Neuron (in vitro differentiated cells): ENCODE measurements at regions not wholly inside any gene's neighbourhood (a gene's known extent, or its start where the extent isn't known, plus 50 kb on each side); places are given as distances from the start of the nearest gene placed in this dataset.

Experiments
- H2AFZ ChIP-seq: one replicate; pipeline ENCODE4 v1.6.1; 2013; ENCODE audit warnings: low read depth, mild to moderate bottlenecking, inconsistent platforms, low read length, moderate library complexity
- H3K27me3 ChIP-seq: one replicate; pipeline ENCODE4 v1.6.1; 2013; ENCODE audit warnings: low read length; ENCODE audit not compliant: insufficient read depth
- H3K36me3 ChIP-seq: one replicate; pipeline ENCODE4 v1.6.1; 2013; ENCODE audit warnings: low read length; ENCODE audit not compliant: insufficient read depth
- H3K4me1 ChIP-seq: one replicate; pipeline ENCODE4 v1.6.1; 2013; ENCODE audit warnings: low read length; ENCODE audit not compliant: insufficient read depth
- H3K4me3 ChIP-seq: 2 replicates; pipeline ENCODE4 v1.5.1; 2013; ENCODE audit warnings: mild to moderate bottlenecking, low read length, moderate library complexity
- H3K9me3 ChIP-seq: one replicate; pipeline ENCODE4 v1.6.1; 2013; ENCODE audit warnings: low read length

DNA sequence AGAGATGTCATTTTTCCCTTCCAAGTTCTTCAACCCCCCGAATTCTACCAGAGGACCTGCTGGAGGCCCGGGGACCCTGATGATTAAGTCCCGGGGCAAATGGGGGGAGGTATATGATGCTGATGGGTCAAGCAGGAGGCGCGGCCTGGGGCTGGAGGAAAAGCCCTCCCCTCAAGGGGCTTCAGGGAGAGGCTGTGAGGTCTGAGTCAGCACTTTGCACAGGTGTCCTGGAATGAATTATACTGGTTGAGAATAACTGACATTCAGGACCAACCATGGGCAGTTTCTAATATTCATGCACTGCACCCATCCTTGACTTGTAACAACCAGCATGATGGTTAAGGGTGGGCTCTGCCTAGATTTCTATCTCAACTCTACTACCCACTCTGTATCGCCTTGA is 146.8 kb upstream of the SYT13 start:
- Histone ChIP-seq H3K36me3 (no peaks in the 10 kb centered on the region), H3K9me3 (no peaks in the 10 kb centered on the region), H3K4me1 (no peaks in the 10 kb centered on the region), H3K27me3 (no peaks in the 10 kb centered on the region), H2AFZ (no peak overlapping the region), H3K4me3 (no peak overlapping the region)

DNA sequence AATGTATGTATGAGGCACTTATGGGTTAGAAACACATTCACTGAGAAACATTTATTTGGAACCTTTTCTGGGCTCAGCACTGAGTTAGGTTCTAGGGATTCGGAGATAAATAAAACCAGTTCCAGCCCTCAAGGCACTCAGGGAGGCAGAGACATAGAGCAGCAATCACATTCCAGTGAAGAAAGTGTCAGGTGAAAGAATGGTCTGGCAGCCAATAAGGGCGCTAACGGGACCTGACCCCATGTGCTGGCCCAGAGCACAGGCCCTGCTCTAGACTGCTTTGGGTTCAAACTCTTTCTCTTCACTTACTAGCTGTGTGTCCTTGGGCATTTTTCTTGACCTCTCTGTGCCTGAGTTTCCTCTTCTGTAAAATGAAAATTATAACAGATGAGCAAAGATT is 146.0 kb upstream of the SYT13 start:
- Histone ChIP-seq H2AFZ (no peak overlapping the region), H3K4me3 (no peak overlapping the region), H3K4me1 (no peaks in the 10 kb centered on the region), H3K9me3 (no peaks in the 10 kb centered on the region), H3K27me3 (no peaks in the 10 kb centered on the region), H3K36me3 (no peaks in the 10 kb centered on the region)

DNA sequence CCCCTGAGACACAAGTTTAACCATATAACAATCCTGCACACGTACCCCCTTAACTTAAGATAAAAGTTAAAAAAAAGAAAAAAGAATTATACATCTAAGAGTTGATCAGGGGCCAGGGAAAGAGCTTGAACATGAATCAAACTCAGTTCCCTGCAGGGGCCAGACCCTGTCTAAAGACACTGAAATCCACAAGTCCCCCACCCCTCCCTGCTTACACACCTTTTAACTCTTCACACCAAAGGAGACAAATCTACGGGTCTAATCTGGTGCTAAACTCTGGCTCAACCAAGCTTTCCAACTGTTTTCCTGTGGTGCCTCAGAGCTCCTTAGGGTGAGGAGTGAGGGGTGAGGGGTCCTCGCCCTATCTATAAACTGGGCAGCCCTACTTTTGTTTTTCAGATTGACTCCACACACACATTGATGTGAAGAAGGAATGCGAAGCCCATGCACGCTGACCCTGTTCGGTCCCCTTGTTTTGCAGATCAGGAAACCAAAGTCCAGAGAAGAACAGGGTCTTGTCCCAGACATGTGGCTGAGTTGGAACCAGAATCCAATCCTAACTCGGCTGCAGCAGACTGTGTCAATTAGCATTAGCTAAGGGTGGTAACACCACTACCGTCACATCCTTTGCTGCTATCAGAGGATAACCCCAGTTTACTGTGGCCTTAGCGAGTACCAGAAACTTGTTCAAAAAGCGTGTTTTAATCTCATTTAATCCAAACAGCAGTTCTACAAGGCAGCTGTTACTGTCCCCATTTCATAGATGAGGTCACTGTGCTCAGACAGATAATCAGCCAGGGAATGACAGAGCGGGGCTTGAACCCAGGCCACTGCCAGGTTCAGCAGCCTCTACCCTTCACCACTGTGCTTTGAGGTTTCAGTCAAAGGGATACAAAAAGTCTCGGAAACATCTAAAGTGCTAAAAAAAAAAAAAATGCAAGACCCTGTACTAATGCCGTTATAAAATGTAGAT is 145.2 kb upstream of the SYT13 start:
- no peak overlapping the region for H3K4me3 ChIP-seq
- no peaks in the 10 kb centered on the region for H3K27me3 ChIP-seq
- no peaks in the 10 kb centered on the region for H3K36me3 ChIP-seq
- H2AFZ ChIP-seq, result no peak overlapping the region
- H3K9me3 ChIP-seq, result no peaks in the 10 kb centered on the region
- no peaks in the 10 kb centered on the region for H3K4me1 ChIP-seq

DNA sequence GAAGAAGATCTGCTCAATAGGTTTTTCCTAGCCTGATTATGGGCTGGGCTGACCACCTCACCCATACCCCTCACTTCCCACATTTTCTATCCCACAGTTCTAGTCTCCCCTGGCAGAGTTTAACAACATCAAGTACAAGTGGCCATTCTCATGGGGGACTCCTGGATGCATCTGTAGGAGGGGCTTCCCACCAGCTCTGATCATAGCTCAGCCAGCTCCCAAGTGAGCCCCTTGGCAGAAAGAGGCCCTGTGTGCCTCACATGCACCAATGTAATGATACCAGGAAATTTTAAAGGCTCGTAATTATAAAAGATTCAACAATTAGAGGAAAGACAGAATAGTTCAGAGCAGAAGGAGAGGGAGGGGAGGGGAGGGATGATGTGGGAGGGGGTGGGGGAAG is 144.2 kb upstream of the SYT13 start:
- Histone ChIP-seq H2AFZ (no peak overlapping the region), H3K4me3 (no peak overlapping the region), H3K4me1 (no peaks in the 10 kb centered on the region), H3K36me3 (no peaks in the 10 kb centered on the region), H3K9me3 (no peaks in the 10 kb centered on the region), H3K27me3 (no peaks in the 10 kb centered on the region)

DNA sequence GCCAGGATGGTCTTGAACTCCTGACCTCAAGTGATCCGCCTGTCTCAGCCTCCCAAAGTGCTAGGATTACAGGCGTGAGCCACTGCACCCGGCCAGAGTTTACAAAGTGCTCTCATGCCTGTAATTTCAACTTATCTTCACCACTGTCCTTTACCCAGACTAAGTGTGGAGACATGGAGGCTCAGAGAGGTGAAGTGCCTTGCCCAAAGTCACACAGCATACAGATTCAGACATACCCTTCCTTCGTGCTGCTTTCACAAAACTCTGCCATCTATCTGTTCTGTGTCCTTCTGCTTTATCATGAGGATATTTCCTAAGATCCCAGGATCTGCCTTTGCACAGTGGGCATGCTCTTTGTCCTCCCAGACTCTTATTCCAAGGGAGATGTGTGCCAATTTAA is 143.6 kb upstream of the SYT13 start:
- Histone ChIP-seq H3K36me3 (no peaks in the 10 kb centered on the region), H3K27me3 (no peaks in the 10 kb centered on the region), H3K4me1 (no peaks in the 10 kb centered on the region), H2AFZ (no peak overlapping the region), H3K9me3 (no peaks in the 10 kb centered on the region), H3K4me3 (no peak overlapping the region)

DNA sequence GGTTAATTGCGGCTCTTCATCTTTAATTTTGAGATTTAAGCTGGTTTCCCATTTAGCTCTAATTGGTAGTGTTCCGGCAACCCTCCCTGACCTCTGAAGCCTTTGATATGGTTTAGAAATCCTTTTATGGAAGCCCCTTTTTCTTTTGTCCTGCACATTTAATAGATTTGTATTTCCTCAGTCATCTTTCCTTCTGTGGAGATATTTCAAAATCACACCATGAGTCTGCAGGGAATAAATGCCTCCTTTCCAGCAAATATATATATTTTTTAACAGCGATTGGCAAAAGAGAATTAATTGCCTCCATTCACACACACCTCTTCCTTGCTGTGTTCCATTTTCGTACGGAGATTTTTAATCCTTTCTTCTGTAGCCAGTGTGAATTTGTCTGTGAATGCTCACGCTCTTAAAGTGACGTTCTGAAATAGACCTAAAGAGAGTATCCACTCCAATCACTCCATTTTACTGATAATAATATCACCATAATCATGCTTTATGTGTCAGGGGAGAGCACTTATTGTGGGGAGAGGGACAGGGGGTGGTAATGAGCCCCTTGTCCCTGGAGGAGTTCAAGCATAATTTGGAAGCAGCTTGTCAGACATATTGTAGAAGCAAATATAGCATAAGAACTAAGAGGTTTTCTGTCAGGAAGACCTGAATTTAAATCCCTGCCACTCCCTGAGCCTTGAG is 142.5 kb upstream of the SYT13 start:
- Histone ChIP-seq H3K4me3 (no peak overlapping the region), H3K9me3 (no peaks in the 10 kb centered on the region), H2AFZ (no peak overlapping the region), H3K4me1 (no peaks in the 10 kb centered on the region), H3K27me3 (no peaks in the 10 kb centered on the region), H3K36me3 (no peaks in the 10 kb centered on the region)

DNA sequence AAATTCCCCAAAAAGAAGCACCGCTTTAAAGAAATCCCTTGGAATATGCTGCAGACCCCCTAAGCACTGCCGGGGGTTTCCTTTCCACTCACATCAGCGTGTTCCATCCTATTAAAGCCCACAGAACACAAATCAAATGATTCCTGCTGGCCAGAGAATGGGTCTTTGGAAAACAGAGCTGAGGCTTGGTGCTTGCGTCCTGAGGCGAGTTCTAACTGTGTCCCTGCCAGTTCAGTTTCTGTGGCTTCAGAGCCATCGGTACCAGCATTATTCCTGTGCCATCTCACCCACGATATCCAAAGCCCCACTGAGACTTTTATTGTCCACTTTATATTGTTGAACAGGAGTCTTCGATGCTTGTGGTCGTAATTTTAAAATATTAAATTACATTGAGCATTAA is 142.0 kb upstream of the SYT13 start:
- H3K27me3 ChIP-seq, result no peaks in the 10 kb centered on the region

DNA sequence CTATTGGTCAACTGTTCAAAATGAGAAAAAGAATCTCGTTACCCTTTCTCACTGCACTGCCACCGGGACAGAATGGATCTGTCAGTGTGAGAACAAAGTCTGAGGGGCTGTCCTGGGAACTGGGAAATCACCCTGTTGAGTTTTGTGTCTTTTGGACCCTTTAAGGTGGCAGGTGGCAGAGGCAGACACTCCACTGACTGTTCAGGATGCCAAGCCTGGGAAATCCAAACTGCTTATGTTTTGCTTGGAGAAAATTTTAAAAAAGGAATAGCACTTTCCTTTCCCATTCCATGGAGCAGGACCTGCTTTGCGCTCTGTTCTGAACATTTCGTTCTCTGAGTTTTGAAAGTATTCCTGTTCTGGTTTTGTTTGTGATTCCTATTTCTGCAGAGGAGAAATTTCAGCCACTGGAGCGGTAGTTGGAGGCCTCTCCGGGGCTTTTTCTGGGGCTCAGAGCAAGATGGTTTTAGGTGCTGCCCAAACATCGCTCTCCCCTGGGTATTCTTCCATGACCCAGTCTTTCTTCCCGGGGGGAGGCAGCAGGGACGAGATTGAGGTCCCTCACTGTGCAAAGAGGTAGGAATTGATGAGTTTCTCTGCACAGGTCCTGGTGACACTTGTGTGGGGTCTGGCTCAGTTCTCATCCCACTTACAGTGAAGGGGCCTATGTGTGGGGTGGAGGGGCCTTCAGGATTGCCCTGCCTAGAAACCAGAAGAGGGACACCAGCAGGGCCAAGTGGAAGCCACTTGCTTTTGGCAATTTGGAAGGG is 138.5 kb upstream of the SYT13 start:
- Histone ChIP-seq H3K27me3 (no peaks in the 10 kb centered on the region), H2AFZ (no peak overlapping the region), H3K4me3 (no peak overlapping the region), H3K36me3 (no peaks in the 10 kb centered on the region), H3K9me3 (no peaks in the 10 kb centered on the region), H3K4me1 (no peaks in the 10 kb centered on the region)

More for the DNA sequence above, 142.0 kb upstream of the SYT13 start:
- H3K36me3 ChIP-seq, result no peaks in the 10 kb centered on the region
- H3K4me3 ChIP-seq, result no peak overlapping the region
- no peaks in the 10 kb centered on the region for H3K9me3 ChIP-seq
- H3K4me1 ChIP-seq, result no peaks in the 10 kb centered on the region
- no peak overlapping the region for H2AFZ ChIP-seq

DNA sequence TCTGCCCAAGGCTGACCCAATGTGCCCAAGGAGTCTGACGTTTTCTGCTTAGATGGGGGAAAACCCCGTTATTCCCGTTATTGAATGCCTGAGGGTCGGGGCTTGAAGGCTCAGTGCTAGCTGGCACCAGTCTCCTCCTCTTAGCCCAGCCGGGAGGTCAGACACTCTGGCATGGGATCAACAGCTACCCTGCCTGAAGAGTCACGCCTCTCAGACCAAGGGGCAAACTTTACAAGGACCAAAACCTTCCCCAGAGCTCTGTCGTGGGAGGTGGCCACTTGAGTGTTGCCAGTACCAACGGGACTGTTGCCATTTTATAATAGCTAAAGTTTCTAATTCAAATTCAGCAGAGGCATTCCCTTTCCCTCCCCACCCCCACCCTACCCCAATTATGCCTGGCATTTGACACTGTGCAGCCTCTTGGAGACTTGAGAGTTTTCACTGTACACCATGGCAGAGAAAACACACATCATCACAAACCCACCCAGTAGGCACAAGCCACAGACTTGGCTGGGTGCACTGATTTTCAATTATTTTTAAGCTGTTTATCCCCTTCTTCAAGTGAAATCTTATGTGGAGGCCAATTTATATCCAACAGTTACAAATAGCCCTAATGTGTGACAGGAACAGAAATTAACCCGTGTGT is 137.5 kb upstream of the SYT13 start:
- Histone ChIP-seq H3K27me3 (no peaks in the 10 kb centered on the region), H2AFZ (no peak overlapping the region), H3K36me3 (no peaks in the 10 kb centered on the region), H3K4me1 (no peaks in the 10 kb centered on the region), H3K4me3 (no peak overlapping the region), H3K9me3 (no peaks in the 10 kb centered on the region)

DNA sequence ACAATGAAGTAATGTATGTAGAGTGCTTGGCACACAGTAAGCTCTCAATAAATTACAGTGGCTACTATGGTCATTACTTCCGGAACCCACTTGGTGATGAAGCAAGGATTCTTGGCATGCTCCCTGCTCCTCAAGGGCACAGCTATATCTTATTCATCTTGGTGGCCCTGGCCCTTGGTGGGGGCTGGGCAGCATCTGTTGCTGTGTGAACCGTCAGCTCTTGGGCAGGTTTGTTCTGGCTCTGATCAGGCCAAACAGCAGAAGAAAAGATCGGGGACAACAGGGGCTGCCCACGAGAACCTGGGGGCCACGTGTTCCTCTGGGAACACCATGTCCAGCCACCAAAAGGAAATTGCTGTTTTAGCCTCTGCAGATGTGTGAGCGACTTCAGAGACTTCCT is 136.9 kb upstream of the SYT13 start:
- H3K9me3 ChIP-seq, result no peaks in the 10 kb centered on the region
- no peak overlapping the region for H2AFZ ChIP-seq
- H3K36me3 ChIP-seq, result no peaks in the 10 kb centered on the region
- H3K4me1 ChIP-seq, result no peaks in the 10 kb centered on the region
- no peak overlapping the region for H3K4me3 ChIP-seq
- H3K27me3 ChIP-seq, result no peaks in the 10 kb centered on the region

DNA sequence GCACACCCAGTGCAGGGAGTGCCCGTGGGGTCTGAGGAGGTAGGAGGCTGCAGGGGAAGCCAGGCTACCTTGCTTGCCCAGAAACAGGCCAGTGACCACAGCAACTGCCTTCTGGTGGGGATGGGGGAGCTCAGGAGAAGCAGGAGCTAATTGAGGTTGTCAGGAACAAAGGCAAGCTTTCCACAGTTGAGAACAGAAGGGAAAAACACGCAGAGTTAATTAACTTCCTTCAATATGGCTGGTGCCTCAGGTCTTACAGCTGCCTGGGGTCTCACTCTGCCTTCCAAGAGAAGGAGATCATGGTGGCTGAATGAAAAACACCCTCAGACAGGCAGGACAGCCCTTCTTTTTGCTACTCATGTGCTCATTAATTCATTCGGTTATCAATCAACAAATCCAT is 127.9 kb upstream of the SYT13 start:
- Histone ChIP-seq H3K36me3 (no peaks in the 10 kb centered on the region), H2AFZ (no peak overlapping the region), H3K4me1 (peaks cover 31% of the 10 kb centered on the region), H3K9me3 (no peaks in the 10 kb centered on the region), H3K27me3 (peaks cover 11% of the 10 kb centered on the region), H3K4me3 (no peak overlapping the region)

DNA sequence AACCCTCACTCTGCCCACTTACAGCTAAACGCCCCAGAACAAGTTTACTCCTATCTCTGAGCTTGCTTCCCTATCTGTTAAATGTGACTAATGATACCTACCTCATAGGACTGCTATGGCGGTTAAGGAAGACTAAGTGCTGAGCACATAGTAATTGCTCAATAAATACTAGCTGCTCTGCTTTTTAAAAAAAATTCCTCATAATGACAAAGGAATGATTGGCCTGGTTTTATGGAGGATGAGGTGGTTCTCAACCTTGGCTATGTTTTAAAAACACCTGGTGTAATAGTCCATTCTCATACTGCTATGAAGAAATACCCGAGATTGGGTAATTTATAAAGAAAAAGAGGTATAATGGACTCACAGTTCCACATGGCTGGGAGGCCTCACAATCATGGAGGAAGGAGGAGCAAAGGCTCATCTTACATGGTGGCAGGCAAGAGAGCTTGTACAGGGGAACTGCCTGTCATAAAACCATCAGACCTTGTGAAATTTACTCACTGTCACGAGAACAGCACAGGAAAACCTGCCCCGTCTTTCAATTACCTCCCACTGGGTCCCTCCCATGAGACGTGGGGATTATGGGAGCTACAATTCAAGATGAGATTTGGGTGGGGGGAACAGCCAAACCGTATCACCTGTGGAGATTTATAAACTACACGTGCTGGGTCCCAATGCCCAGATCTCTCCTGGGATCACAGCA is 127.2 kb upstream of the SYT13 start:
- Histone ChIP-seq H3K36me3 (no peaks in the 10 kb centered on the region), H3K4me3 (no peak overlapping the region), H3K4me1 (peaks cover 31% of the 10 kb centered on the region), H2AFZ (no peak overlapping the region), H3K27me3 (peaks cover 11% of the 10 kb centered on the region), H3K9me3 (no peaks in the 10 kb centered on the region)
